GM23248 (cell line): ENCODE measurements at regions not wholly inside any gene's neighbourhood (a gene's known extent, or its start where the extent isn't known, plus 50 kb on each side); places are given as distances from the start of the nearest gene placed in this dataset.

Experiments used
- EZH2 ChIP-seq: fragments of 200-600 bp; sonication (generic); IDR thresholded peaks from 2 replicates; pipeline ENCODE4 v1.6.1; 2018; ENCODE audit warnings: antibody characterized with exemption, mild to moderate bottlenecking; ENCODE audit not compliant: insufficient read depth, poor library complexity, severe bottlenecking
- EZH2phosphoT487 ChIP-seq: fragments of 200-600 bp; sonication (generic); IDR thresholded peaks from 2 replicates; pipeline ENCODE4 v1.6.1; 2018; ENCODE audit warnings: antibody characterized with exemption, moderate library complexity, mild to moderate bottlenecking, low read depth; ENCODE audit not compliant: insufficient read depth

DNA sequence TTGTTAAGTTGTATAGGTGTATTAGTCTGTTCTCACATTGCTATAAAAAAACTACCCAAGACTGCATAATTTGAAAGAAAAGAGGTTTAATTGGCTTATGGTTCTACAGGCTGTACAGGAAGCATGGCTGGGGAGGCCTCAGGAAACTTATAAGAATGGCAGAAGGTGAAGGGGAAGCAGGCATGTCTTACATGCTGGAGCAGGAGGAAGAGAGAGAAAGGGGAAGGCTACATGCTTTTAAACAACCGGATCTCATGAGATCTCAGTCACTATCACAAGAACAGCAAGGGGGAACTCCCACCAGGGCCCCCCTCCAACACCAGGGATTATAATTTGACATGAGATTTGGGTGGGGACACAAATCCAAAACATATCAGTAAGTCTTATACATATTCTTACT, 60.5 kb upstream of the OR10AD1 start:
- TF ChIP-seq EZH2 = no peak
- TF ChIP-seq EZH2phosphoT487 = no peak
